ENCODE measurements at regions not wholly inside any gene's neighbourhood (a gene's known extent, or its start where the extent isn't known, plus 50 kb on each side); places are given as distances from the start of the nearest gene placed in this dataset.

GRCh38 chr5:67588389-67588788 is 391.8 kb upstream of the CD180 start (continued):
- TF ChIP-seq ZNF281 (CRISPR knock-in tag; IDR thresholded peaks at IDR 0.05) = no peak
- TF ChIP-seq MYBL2 (CRISPR knock-in tag; IDR thresholded peaks at IDR 0.05) = no peak

GRCh38 chr5:67581203-67581602 is 384.6 kb upstream of the CD180 start:
- POLR2A ChIA-PET = no interaction called here

GRCh38 chr5:67578011-67578410 is 381.4 kb upstream of the CD180 start:
- no peak for ATAC-seq
- Mint-ChIP-seq H3K36me3 (no peaks in the 10 kb centered on the region), H3K4me1 (peaks cover 4% of the 10 kb centered on the region), H3K9me3 (peaks cover 10% of the 10 kb centered on the region), H3K4me3 (no peak overlapping the region), H3K27ac (no peak overlapping the region), H3K27me3 (ENCODE audit: low read depth) (no peaks in the 10 kb centered on the region)
- no peak for TF ChIP-seq ZNF512 (CRISPR knock-in tag; IDR thresholded peaks at IDR 0.05; ENCODE audit: borderline replicate concordance)
- no peak for TF ChIP-seq MXD4 (CRISPR knock-in tag; IDR thresholded peaks at IDR 0.05; ENCODE audit: borderline replicate concordance)
- TF ChIP-seq RELA (CRISPR knock-in tag; IDR thresholded peaks at IDR 0.05; ENCODE audit: borderline replicate concordance) = no peak
- no peak for DNase-seq (ENCODE audit: low spot score)
- POLR2A ChIA-PET = no interaction called here
- CTCF ChIA-PET = no interaction called here

More at GRCh38 chr5:67581203-67581602, 384.6 kb upstream of the CD180 start:
- H3K4me3 Mint-ChIP-seq = no peak overlapping the region
- TF ChIP-seq SOX15 (CRISPR knock-in tag; IDR thresholded peaks at IDR 0.05) = no peak
- no peak for TF ChIP-seq RELA (CRISPR knock-in tag; IDR thresholded peaks at IDR 0.05; ENCODE audit: borderline replicate concordance)
- no peak for TF ChIP-seq E2F4 (CRISPR knock-in tag; IDR thresholded peaks at IDR 0.05; ENCODE audit: borderline replicate concordance, low read depth)
- TF ChIP-seq FOXK1 (CRISPR knock-in tag; IDR thresholded peaks at IDR 0.05) = no peak
- no peak for TF ChIP-seq ZNF317 (CRISPR knock-in tag; IDR thresholded peaks at IDR 0.05; ENCODE audit: borderline replicate concordance, low read depth)
- no peak for TF ChIP-seq JAZF1 (CRISPR knock-in tag; IDR thresholded peaks at IDR 0.05)
- TF ChIP-seq MYBL2 (CRISPR knock-in tag; IDR thresholded peaks at IDR 0.05) = no peak
- TF ChIP-seq HMGA2 (CRISPR knock-in tag; IDR thresholded peaks at IDR 0.05) = no peak
- H3K4me1 Mint-ChIP-seq = peaks cover 4% of the 10 kb centered on the region
- no peaks in the 10 kb centered on the region for H3K27me3 Mint-ChIP-seq (ENCODE audit: low read depth)
- H3K36me3 Mint-ChIP-seq = no peaks in the 10 kb centered on the region
- H3K9me3 Mint-ChIP-seq = no peaks in the 10 kb centered on the region
- ATAC-seq (no peak), DNase-seq (ENCODE audit: low spot score) (no peak)
- H3K27ac Mint-ChIP-seq = no peak overlapping the region
- CTCF ChIA-PET = no interaction called here

GRCh38 chr5:67577424-67577823 is 380.8 kb upstream of the CD180 start:
- no peak for TF ChIP-seq KAT7 (CRISPR knock-in tag; IDR thresholded peaks at IDR 0.05; ENCODE audit: borderline replicate concordance)
- TF ChIP-seq FOXJ3 (CRISPR knock-in tag; IDR thresholded peaks at IDR 0.05; ENCODE audit: borderline replicate concordance) = no peak
- TF ChIP-seq PREB (CRISPR knock-in tag; IDR thresholded peaks at IDR 0.05; ENCODE audit: borderline replicate concordance) = no peak
- no peak for TF ChIP-seq CREM (CRISPR knock-in tag; IDR thresholded peaks at IDR 0.05)
- no peak for ATAC-seq
- H3K36me3 Mint-ChIP-seq = no peaks in the 10 kb centered on the region
- H3K4me1 Mint-ChIP-seq = peaks cover 4% of the 10 kb centered on the region
- no peak for DNase-seq (ENCODE audit: low spot score)
- no peaks in the 10 kb centered on the region for H3K27me3 Mint-ChIP-seq (ENCODE audit: low read depth)
- no peak overlapping the region for H3K27ac Mint-ChIP-seq
- ChIA-PET CTCF (no interaction called here), POLR2A (no interaction called here)
- H3K9me3 Mint-ChIP-seq = peaks cover 10% of the 10 kb centered on the region
- H3K4me3 Mint-ChIP-seq = no peak overlapping the region

Data from WTC11 (cell line).